22Rv1 (cell line): ENCODE measurements at regions not wholly inside any gene's neighbourhood (a gene's known extent, or its start where the extent isn't known, plus 50 kb on each side); places are given as distances from the start of the nearest gene placed in this dataset.

ENCODE experiments used
- H3K27ac ChIP-seq: fragments of 450-650 bp; 2 replicates; pipeline ENCODE4 v1.5.1; 2017
- CTCF ChIP-seq: fragments of 450-650 bp; IDR thresholded peaks from 2 replicates; pipeline ENCODE4 v1.5.1; 2017; ENCODE audit warnings: mild to moderate bottlenecking
- ZFX ChIP-seq: fragments of 450-650 bp; IDR thresholded peaks from 2 replicates; pipeline ENCODE4 v1.6.1; 2017; ENCODE audit warnings: antibody characterized with exemption, borderline replicate concordance

DNA sequence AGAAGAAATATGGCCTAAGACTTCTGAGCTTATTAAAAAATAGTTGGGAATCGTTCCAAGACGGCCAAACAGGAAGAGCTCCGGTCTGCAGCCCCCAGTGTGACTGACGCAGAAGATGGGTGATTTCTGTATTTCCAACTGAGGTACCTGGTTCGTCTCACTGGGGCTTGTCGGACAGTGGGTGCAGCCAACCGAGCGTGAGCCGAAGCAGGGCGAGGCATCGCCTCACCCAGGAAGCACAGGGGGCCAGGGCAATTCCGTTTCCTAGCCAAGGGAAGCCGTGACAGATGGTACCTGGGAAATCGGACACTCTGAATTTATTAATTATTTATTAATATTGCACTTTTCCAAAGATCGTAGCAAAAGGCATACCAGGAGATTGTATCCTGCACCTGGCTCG, 857.8 kb downstream of the C12orf50 start:
- TF ChIP-seq ZFX (no peak), CTCF (no peak)

DNA sequence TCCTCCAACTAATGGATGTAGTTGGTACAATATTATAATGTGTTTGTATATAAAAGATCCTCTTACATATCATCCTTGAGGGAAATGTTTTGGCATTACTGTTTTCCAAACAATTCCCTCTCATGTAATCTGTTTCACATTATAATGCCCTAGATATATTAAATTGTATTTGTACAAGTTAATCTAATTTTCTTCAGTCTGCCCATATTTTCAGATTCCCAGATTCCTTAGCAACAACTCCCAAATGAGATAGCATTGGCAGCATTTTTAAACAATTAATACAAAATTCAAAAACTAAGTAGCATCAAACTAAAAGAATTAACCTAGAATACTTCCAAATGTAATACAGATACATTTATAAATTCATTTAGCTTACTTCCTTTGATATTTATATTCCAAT, 860.2 kb downstream of the C12orf50 start:
- TF ChIP-seq CTCF: no peak
- no peak for TF ChIP-seq ZFX
- H3K27ac ChIP-seq: no peak overlapping the region

More for the DNA sequence above, 857.8 kb downstream of the C12orf50 start:
- no peak overlapping the region for H3K27ac ChIP-seq

DNA sequence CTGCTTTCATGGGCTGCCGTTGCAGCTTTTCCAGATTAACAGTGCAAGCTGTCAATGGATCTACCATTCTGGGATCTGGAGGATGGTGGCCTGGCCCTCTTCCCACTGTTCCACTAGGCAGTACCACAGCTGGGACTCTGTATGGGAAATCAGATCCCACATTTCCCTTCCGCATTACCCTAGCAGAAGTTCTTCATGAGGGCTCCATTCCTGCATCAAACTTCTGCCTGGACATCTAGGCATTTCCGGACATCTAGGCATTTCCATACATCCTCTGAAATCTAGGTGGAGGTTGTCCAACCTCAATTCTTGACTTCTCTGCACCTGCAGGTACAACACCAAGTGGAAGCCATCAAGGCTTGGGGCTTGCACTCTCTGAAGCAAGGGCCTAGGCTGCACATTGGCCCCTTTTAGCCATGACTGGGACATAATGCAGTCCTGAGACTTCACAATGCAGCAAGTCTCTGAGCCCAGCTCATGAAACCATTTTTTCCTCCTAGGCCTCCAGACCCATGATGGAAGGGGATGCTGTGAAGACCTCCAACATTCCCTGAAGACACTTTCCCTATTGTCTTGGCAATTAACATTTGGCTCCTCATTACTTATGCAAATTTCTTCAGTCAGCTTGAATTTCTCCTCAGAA, 863.3 kb downstream of the C12orf50 start:
- TF ChIP-seq CTCF: no peak
- no peak overlapping the region for H3K27ac ChIP-seq

DNA sequence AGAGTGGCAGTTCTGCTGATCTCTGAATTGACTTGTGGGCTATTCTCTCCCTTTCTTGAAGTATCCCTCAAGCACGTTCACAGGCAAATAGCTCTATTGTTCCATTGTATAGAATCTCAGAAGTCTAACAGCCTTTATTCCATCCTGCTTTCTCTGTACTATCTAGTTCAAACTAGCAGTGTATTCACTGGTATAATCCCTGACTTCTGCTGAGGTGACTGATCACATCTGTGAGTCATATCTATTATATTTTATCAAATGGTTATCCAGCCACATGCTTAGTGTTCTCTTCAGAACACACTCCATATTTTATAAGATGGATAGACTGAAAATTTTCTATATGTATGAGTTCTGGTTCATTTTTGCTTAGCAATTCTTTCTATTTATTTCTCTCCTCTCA, 866.1 kb downstream of the C12orf50 start:
- no peak overlapping the region for H3K27ac ChIP-seq
- TF ChIP-seq CTCF (no peak), ZFX (no peak)

DNA sequence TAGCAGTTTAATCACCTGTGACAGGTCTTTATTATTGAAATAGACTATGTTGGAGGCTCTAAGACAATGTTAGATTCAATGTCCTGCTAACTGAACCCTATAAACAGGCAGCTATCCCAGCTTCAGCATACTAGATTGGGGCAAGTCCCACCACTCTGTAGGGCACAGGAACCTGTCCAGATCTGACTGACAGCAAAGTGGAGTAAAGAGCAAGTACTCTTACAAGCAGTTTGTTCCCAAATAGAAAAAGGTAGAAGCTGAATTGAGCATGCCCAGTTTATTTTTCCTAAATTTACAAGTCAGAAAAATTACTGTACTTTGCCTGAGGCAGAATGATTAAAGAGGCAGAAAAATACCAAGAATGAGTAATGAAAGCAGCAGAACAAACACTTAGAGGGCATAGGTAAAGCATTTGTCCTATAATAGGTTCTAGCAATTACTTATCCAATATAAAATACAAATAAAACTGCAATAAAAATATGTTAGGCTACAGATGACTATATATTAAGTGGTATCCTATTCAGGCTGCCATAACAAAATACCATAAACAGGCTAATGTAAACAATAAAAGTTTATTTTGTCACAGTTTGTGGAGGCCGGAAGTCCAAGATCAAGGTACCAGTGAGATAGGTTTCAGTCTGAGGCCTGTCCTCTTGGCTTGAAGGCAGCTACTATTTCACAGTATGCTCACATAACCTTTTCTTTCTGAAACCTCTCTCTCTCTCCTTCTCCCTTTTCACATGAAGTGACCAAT, 868.2 kb downstream of the C12orf50 start:
- TF ChIP-seq CTCF (no peak), ZFX (no peak)
- H3K27ac ChIP-seq: peak overlapping the region; percentile 63

- H3K27ac ChIP-seq: no peak overlapping the region
These were observed 871.4 kb downstream of the C12orf50 start for GRCh38 chr12:87157791-87158190.

More at GRCh38 chr12:87157791-87158190, 871.4 kb downstream of the C12orf50 start:
- TF ChIP-seq ZFX (no peak), CTCF (no peak)
